ENCODE measurements at regions not wholly inside any gene's neighbourhood (a gene's known extent, or its start where the extent isn't known, plus 50 kb on each side); places are given as distances from the start of the nearest gene placed in this dataset.

- TF ChIP-seq, protein P1, sequence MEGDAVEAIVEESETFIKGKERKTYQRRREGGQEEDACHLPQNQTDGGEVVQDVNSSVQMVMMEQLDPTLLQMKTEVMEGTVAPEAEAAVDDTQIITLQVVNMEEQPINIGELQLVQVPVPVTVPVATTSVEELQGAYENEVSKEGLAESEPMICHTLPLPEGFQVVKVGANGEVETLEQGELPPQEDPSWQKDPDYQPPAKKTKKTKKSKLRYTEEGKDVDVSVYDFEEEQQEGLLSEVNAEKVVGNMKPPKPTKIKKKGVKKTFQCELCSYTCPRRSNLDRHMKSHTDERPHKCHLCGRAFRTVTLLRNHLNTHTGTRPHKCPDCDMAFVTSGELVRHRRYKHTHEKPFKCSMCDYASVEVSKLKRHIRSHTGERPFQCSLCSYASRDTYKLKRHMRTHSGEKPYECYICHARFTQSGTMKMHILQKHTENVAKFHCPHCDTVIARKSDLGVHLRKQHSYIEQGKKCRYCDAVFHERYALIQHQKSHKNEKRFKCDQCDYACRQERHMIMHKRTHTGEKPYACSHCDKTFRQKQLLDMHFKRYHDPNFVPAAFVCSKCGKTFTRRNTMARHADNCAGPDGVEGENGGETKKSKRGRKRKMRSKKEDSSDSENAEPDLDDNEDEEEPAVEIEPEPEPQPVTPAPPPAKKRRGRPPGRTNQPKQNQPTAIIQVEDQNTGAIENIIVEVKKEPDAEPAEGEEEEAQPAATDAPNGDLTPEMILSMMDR (IDR thresholded peaks at IDR 0.05; ENCODE audit: insufficient read depth, low read length, severe bottlenecking), result no peak
- no peaks in the 10 kb centered on the region for H3K27me3 ChIP-seq (ENCODE audit: control insufficient read depth, insufficient read depth, low read length)
- FAIRE-seq, result peak; percentile 7
- H3K36me3 ChIP-seq (ENCODE audit: control insufficient read depth, insufficient read depth, low read length), result no peaks in the 10 kb centered on the region
- H3K4me3 ChIP-seq (ENCODE audit: low read depth, low read length), result no peak overlapping the region
- no peak for DNase-seq (ENCODE audit: low read depth)
Measured at GRCh38 chr18:46291149-46291548, 187.0 kb downstream of the HAUS1 start.

GRCh38 chr18:46293742-46294181 is 189.6 kb downstream of the HAUS1 start:
- FAIRE-seq, result no peak
- TF ChIP-seq, protein P1 (IDR thresholded peaks at IDR 0.05; ENCODE audit: insufficient read depth, low read length, severe bottlenecking), result no peak
- no peaks in the 10 kb centered on the region for H3K36me3 ChIP-seq (ENCODE audit: control insufficient read depth, insufficient read depth, low read length)
- H3K4me3 ChIP-seq (ENCODE audit: low read depth, low read length), result no peak overlapping the region
- H3K27me3 ChIP-seq (ENCODE audit: control insufficient read depth, insufficient read depth, low read length), result no peaks in the 10 kb centered on the region
- peak; percentile 25 for DNase-seq (ENCODE audit: low read depth)

GRCh38 chr18:46294318-46294717 is 190.1 kb downstream of the HAUS1 start:
- no peak for DNase-seq (ENCODE audit: low read depth)
- no peaks in the 10 kb centered on the region for H3K27me3 ChIP-seq (ENCODE audit: control insufficient read depth, insufficient read depth, low read length)
- TF ChIP-seq, protein P1 (IDR thresholded peaks at IDR 0.05; ENCODE audit: insufficient read depth, low read length, severe bottlenecking), result no peak
- H3K4me3 ChIP-seq (ENCODE audit: low read depth, low read length), result no peak overlapping the region
- no peak for FAIRE-seq
- no peaks in the 10 kb centered on the region for H3K36me3 ChIP-seq (ENCODE audit: control insufficient read depth, insufficient read depth, low read length)

DNA sequence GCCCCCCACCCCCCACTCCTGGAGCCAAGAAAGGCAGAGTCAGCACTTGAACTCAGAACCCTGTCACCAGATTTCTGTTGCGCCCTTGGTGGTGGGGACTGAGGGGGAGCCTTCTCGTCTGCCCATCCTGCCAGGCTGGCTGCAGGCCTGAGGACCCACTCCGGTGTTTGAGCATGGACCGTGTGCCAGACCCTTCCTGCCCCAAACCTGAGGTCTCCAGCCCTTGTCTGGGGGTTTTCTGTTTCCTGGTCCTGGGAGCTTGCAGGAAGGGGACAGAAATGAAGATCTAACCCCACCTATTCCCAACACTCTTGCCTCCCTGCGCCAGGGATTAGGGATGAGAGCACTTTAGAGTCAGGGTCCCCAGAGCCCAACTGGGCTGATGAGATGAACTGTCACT is 190.6 kb downstream of the HAUS1 start:
- Histone ChIP-seq H3K4me3 (ENCODE audit: low read depth, low read length) (no peak overlapping the region), H3K27me3 (ENCODE audit: control insufficient read depth, insufficient read depth, low read length) (no peaks in the 10 kb centered on the region), H3K36me3 (ENCODE audit: control insufficient read depth, insufficient read depth, low read length) (no peaks in the 10 kb centered on the region)
- DNase-seq (ENCODE audit: low read depth) (no peak), FAIRE-seq (no peak)
- TF ChIP-seq, protein P1 (IDR thresholded peaks at IDR 0.05; ENCODE audit: insufficient read depth, low read length, severe bottlenecking), result no peak

GRCh38 chr18:46295416-46295815 is 191.2 kb downstream of the HAUS1 start:
- no peak for FAIRE-seq

GRCh38 chr18:46296656-46297055 is 192.5 kb downstream of the HAUS1 start:
- DNase-seq (ENCODE audit: low read depth) (no peak), FAIRE-seq (no peak)
- Histone ChIP-seq H3K4me3 (ENCODE audit: low read depth, low read length) (no peak overlapping the region), H3K36me3 (ENCODE audit: control insufficient read depth, insufficient read depth, low read length) (no peaks in the 10 kb centered on the region), H3K27me3 (ENCODE audit: control insufficient read depth, insufficient read depth, low read length) (no peaks in the 10 kb centered on the region)
- TF ChIP-seq, protein P1 (IDR thresholded peaks at IDR 0.05; ENCODE audit: insufficient read depth, low read length, severe bottlenecking), result no peak

More at GRCh38 chr18:46295416-46295815, 191.2 kb downstream of the HAUS1 start:
- no peak overlapping the region for H3K4me3 ChIP-seq (ENCODE audit: low read depth, low read length)
- no peaks in the 10 kb centered on the region for H3K27me3 ChIP-seq (ENCODE audit: control insufficient read depth, insufficient read depth, low read length)
- DNase-seq (ENCODE audit: low read depth), result no peak
- TF ChIP-seq, protein P1 (IDR thresholded peaks at IDR 0.05; ENCODE audit: insufficient read depth, low read length, severe bottlenecking), result no peak
- no peaks in the 10 kb centered on the region for H3K36me3 ChIP-seq (ENCODE audit: control insufficient read depth, insufficient read depth, low read length)
